HG02623 (cell line): ENCODE measurements at regions not wholly inside any gene's neighbourhood (a gene's known extent, or its start where the extent isn't known, plus 50 kb on each side); places are given as distances from the start of the nearest gene placed in this dataset.

Experiments used
- ATAC-seq: cut with Tn5 transposase; IDR thresholded peaks from one replicate; pipeline ENCODE4 v1.9.1; 2021; ENCODE audit warnings: moderate library complexity; ENCODE audit not compliant: unreplicated experiment

DNA sequence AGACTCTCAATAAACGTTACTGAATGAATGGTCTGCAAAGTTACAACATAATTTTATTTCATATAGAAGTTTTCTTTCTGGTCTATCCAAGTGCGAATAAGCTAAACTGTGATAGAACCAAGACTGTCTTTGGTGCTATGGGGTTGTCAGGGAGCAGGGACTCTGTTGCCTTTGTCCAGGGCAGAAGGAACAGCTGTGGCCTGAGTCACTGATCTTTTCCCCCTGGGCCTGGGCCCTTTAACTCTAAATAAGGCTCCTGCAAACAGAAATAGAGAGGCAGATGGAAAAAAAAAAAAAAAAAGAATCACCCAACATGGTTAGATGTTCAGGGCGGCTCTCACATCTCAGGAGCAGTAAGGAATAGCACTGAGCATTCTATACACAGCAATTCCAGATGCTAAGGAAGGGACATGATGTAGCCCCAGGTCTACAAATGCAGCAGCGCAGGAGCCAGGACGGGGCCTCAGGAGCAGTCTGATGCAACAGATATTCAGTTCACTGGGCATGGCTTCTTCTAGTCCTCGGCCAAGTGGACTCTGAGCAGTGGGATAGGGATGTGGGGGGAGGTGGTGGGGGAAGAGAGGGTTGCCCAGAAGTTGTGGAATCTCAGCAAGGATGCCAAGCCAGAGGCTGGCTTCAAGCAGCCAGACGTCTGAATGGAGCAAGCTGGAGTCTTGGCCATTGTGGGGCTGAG lies 247.1 kb upstream of the SIX2 start:
- no peak for ATAC-seq

DNA sequence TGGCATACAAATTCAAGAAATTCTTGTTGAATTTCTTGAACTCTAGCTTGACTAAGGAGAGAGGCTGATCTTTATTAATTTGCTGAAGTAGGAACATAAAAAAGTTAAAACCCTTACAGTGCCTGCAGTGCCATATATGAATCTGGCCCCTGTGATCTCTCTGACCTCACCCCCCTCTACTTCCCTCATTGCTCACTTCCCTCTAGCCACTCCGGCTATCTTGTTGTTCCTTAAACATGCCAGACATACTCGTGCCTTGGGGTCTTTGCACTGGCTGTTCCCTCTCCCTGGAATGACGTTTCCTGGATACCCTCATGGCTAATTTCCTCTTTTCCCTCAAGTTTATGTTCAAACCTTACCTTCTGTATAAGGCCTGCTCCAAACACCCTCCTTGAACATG lies 246.3 kb upstream of the SIX2 start:
- ATAC-seq, result no peak

DNA sequence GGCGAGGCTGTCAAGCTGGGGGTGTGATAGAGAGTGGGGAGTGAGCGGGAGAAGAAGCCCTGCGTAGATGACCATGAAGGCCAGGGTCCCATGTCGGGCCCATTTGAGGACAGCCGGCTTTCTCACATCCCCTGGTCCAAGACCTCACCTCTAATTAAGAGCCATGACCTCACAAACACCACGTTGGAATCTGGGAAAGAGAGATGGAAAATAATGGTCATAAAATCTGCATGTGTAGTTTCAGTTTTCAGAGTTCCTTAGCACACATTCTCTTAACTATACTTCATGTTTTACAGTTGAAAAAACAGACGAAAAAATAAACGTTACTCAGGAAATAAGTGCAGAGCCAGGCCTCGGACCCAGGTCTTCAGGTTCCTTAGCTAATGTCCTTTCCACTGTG lies 244.8 kb upstream of the SIX2 start:
- no peak for ATAC-seq

DNA sequence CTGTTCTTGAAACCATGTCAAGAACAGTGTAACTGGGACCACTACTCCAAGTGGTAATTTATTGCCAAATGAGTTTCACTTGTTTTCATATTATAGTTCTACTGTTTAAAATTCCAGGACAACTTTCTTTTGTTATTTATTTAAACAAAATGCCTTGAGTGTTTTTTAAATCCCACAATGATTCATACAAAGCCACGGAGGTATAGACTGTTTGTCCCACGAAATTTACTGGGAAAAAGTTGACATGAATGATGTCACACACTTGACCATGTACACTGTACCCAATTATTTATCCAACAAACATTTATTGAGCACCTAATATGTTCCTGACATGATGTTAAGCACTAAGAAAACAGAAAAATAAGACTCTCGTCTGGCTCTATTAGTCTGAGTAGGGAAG lies 243.9 kb upstream of the SIX2 start:
- ATAC-seq, result no peak

DNA sequence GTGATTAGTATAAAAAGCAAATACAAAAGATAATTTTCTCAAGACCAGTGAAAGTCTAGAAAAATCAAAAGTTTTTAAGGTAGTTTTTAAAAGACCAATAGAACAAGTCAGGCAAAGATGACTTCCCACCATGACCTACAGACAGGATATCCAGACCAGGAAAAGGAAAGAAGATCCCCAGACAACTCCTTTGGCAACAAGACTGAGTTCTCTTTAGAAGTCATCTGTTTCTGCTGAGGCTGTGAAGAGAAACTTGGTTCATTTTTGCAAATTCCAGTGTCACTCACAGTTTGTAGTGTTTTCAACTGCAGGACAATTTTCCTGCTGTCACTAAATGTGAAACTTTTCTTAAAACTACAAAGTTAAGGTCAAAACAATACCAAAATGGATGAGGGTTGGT lies 240.9 kb upstream of the SIX2 start:
- no peak for ATAC-seq

DNA sequence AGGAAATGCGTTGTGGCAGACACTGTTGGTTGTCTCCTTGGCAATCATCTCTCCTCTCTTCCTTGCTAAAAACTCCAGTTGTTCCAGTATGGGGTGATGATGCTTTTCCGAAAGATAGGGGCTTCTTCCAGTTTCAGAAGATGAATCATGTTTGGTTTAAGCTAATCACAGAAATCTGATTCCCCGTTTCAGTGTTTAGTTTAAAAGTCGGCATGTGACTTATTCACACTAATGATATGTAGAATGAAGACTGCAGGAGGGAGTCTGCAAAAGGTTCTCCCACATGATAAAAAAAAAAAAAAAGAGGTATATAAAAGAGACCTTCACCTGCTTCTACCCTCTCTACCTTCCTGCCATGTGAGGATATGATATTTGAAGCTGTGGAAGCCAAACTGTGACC lies 239.0 kb upstream of the SIX2 start:
- ATAC-seq, result no peak

DNA sequence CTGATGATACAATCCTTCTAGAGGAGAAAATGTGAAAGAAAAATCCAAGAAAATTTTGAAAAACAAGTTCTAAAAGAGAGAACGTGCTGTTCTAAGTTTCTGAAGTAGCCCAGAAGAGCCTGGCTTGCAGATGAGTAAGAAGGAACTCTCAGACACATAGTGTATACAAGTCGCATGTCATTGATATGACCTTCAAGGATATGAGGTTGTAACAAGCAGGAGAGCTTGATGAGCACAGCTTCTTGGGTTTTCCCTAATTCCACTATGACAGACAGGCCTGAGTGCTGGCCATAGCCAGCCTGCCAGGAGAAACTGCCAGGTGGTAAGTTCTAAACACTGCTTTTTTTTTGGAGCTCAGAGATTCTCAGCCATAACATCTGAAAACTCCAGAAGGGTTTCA lies 235.7 kb upstream of the SIX2 start:
- no peak for ATAC-seq

DNA sequence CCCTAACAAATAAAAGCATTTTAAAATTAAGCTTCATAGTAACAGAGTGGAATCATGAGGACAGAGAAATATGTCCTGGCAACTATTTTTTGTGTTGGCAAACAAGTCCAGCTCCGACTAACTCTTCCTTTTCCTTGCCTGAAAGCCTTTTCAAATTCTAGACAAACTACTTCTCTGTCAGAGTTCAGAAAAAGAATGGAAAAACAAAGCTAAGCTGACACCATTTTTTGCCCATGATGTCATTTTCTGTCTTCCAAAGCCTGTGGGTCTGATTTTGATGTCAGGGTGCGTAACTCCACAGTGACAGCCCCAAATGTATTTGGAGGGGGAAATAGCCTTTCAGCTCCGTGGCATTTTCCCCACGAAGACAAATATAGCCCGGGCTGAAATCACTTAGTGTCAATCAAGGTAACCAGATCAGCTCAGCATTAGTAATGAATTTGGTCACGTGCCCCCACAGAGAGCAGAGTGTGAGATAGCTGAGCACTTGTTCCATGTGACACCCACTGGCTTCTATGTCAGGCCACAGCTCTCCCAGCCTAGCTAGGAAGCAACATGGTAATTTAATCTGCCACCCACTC lies 233.0 kb upstream of the SIX2 start:
- ATAC-seq, result no peak

DNA sequence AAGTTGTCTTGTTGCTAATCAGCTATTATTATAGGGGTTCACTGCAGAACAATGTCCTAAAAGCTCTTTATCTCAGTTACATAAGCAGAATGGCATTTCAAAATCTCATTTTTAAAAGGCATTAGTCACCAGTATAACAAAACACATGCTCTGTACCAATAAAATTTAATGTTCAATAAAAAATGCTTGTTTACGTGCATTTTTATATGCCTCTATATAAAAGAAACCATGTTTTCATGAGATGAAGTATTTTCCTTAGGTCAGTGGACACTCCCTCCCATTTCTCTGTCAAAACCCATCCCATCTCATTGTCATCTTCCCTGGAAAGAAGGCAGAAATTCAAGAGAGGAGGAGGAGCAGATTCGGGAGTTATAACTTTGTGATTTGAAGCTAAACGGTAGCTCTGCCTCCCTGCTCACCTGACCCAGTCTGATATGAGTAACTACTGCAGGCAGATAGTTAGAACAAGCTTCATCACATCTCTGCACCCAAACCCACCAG lies 231.9 kb upstream of the SIX2 start:
- no peak for ATAC-seq

DNA sequence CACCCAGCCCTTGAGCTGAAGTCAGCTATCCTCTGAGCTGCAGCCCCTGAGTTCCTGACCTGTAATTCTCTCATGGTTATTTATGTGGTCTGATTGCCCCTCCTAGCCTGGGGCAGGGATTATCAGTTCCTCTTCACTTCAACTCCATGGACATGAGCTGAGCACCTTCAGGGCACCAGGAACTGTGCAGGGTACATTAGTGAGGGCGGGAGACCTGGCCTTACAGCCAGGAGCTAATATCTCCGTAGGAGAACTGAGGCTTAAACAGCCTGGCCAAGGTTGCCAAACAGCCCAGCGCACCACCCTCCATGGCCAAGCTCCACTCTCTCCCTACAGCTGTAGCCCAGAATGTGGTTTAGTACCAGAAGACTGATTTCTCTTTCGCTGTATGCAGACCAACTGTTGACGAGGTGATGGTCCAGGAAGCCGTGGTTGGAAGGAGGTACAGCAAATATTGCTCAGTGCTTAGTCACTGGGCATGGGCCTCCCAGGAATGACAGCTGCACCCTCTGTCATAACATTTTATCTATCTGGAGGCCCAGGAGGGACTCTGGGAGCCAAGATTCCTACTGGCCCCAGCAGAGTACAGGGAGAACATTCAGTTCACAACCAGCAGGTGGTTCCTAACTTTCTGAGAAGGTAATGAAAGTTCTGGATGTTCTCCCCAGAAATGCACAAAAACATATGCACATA lies 228.7 kb upstream of the SIX2 start:
- no peak for ATAC-seq

DNA sequence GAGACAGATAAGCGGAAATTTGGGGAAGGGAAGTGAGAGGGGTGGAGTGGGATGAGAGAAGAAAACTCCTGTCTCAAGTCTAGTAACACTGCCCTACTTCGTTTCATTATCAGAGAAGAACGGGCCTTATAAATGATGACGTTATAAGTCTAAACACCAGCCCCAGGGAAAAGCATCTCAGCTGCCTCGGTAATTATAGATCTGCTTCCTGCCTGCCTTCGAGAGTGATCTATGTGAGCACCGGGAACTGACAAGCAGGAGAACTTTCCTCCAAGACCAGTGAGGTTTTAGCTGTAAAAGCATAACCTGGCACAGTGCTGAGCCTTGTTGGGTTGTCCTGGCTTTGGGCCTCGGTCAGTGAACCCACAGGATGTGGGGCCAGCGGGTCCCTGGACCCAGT lies 227.9 kb upstream of the SIX2 start:
- no peak for ATAC-seq

DNA sequence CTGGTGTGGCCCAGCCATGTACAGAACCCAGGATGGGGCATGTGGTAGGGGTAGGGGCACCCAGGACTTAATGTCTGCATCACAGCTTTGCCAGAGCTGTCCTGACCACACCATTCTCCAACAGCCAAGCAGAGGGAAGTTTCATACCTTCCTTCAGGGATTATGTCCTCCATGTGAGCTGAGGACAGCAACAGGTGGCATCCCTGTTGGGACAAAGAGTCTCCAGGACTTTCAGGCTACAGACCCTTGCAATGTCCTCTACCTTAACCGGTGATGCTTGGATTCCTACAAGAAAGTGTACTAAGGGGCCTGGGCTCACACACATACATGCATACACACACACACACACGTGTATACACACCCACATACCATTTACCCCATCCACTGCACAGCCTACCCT lies 227.0 kb upstream of the SIX2 start:
- ATAC-seq, result no peak

DNA sequence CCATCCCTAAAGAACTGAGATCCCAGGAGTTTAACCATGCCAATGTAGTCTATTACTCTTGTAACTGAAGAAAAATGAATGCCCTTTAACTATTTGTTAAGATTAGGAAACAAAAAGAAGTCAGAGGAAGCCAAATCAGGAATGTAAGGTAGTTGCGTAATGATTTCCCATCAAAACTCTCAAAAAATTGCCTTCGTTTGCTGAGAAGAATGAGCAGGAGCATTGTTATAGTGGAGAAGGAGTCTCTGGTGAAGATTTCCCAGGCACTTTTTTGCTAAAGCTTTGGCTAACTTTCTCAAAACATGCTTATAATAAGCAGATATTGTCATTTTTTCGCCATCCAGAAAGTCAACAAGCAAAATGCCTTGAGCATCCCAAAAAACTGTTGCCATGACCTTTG lies 224.0 kb upstream of the SIX2 start:
- ATAC-seq, result no peak

DNA sequence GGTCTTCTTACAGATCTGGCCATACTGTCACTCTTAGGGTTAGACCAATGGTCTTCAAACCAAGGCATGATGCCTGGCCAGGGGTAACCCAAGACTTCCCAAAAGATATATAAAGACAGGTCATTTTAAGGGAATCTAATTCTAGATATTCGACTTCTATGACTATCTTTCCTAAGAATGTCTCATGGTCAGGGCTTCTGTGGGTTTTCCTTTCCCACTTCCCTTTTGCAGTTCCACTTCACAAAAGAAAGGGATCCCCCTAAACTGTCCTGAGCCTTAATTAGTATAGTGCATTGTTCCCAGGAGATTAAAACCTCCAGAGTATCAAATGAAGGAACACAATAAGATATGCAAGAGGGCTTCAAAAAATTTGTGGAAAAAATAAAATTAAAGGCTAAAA lies 223.6 kb upstream of the SIX2 start:
- no peak for ATAC-seq

DNA sequence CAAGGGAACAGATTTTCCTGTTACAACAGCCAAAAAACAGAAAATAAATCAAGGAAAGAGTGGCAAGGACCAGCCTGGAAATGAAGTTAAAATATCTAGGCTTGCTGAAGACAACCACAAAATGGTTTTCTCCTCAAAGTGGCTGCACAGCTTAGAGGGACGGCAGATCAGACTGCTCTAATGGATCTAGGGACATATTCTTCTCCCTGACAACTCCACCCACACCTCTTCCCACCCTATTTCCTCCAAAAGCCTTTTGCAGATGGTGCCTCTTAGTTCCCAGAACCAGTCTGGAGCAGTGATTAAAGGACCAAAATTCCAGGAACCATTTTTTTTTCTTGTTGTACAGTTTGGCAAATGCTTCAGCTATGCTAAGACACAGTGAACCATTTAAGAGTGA lies 220.2 kb upstream of the SIX2 start:
- no peak for ATAC-seq

DNA sequence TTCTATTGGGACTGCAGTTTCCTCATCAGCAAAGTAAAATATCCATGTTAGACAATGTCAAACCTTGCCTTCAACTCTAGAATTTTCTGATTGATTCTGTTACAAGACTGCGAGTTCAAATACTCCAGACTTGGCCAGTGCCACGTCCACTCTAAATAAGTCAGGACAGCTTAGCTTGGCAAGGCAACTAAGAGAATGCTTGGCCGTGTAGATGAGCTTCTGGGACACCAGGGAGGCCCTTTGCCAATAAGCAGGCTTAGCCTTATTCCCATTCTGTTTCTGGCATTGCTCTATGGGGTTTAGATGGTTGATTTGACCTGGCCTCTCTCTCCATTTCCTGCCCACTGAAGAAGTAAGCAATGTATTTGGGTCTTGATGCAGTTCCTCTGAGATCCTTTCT lies 218.1 kb upstream of the SIX2 start:
- no peak for ATAC-seq

DNA sequence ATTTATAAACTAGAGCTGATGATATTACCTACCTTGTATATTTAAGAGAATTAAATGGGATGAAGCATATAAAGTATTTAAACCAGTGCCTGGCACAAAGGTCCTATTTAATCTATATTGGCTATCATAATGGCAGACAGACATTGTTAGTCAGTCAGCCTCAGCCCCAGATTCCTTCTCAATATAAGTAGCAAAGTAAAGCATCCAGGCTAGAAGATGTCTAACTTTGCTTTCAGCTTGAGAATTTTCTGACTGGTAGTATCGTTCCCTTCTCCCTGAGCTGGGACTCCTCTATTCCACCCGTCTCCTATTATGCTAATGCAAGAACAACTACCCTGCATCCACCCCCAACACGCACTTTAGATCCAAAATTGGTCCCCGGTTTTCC lies 215.7 kb upstream of the SIX2 start:
- no peak for ATAC-seq

DNA sequence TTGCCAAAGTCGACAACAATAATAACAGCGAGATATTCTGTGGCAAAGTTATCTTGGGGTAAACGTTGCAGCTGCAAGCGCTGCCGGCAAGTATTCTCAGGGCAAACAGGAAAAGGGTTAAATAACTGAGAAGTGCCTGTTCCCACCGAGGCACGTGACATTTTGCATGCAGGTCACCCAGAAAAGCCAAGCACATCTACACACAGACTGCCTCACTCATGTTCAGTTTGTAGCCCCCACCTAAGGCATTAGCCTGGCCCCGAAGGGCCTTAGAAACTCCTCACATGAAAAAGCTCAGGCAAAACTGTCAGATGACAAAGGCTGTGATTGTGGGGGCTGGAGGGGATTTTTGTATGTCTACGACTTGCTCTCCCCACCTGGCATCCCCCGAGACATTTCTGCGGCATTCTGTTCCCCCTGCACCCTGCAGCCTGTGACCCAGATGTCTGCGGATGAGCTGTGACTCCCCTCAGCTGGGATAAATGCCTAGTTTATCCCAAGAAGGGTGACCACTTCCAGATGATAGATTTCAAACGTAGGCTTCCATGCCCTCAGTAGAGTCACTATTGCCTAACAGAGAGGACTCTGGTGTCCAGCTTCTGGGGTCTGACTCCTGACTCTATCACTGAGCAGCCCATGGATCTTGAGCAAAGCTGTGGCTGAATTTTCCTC lies 215.2 kb upstream of the SIX2 start:
- ATAC-seq, result no peak

DNA sequence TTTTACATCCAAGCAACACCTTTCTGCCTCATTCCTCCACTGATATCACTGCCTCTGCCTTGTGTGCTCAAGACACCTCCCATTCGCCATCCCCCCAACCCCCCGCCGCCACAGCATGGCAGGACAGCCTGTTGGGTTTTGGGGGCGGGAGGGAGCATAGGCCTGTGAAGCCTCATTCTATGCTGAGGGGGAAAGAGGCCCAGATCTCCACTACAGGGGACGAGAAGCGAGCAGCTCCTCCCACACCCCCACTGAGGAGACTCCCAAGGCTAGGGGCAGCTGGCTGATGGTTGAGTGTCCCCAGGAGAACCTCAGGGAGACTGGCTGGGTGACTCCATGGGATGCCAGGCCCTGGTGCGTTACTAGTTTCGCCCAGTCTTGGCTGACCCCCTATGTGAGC lies 214.3 kb upstream of the SIX2 start:
- no peak for ATAC-seq

DNA sequence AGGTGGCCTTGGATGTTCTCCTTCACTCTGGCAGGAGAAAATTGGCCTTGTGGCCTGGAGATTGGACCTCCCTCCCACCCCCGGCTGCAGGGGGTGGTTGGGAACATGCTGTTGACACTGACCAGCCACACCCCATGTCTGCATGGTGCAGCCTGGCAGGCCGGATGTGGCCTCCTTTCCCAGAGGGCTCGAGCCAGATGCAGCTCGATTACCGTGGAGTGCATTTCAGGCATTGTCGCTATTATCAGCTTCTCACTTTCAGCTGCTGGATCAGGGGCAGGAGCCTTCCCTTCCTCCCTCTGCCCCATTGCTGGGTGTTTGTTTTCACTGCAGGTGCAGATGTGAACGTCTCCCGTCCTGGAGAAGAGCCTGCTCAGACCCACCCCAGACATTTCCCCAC lies 211.0 kb upstream of the SIX2 start:
- ATAC-seq, result no peak

DNA sequence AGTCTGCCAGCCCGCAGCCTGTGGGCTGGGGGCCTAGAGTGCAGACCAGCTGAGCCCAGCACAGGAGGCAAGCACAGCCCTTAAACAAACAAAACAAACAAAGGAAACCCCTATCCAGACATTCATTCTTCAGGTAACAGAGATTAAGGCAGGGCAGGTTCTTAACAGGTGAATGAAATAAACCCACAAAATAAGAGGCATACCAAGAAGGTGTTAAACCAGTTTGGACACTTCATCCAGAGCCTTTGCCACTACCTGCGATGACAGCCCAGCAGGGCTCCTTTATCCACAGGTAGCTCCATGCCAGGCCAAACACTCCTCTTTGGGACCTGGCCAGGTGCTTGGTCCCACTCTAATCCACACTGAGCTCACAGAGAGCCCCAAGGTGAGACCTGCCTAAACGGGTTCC lies 209.7 kb upstream of the SIX2 start:
- ATAC-seq, result no peak

DNA sequence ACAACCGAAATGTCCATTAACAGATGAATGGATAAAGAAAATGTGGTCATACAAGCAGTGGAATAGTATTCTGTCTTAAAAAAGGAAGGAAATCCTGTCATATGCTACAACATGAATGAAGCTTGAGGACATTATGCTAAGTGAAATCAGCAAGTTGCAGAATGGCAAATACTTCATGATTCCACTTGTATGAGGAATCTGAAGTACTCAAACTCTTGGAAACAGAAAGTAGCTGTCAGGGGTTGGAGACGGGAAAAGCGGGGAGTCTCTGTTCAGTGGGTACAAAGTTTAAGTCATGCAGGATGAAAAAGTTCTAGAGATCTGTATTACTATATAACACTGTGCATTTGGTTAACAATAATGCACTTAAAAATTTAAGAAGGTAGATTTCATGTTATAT lies 209.0 kb upstream of the SIX2 start:
- ATAC-seq, result no peak
